Osteocyte (in vitro differentiated cells): ENCODE measurements at regions not wholly inside any gene's neighbourhood (a gene's known extent, or its start where the extent isn't known, plus 50 kb on each side); places are given as distances from the start of the nearest gene placed in this dataset.

ENCODE experiments used
- DNase-seq: peaks from one replicate; pipeline ENCODE4 v3.0.0; 2021; ENCODE audit warnings: mixed read lengths; ENCODE audit not compliant: unreplicated experiment; ENCODE audit errors: extremely low spot score
- H3K27ac Mint-ChIP-seq: one replicate; pipeline ENCODE4 v1.8.0; 2021; ENCODE audit warnings: mild to moderate bottlenecking, mixed read lengths; ENCODE audit not compliant: unreplicated experiment
- H3K27me3 Mint-ChIP-seq: one replicate; pipeline ENCODE4 v1.8.0; 2021; ENCODE audit warnings: mixed read lengths; ENCODE audit not compliant: unreplicated experiment
- H3K36me3 Mint-ChIP-seq: one replicate; pipeline ENCODE4 v1.8.0; 2021; ENCODE audit warnings: mixed read lengths; ENCODE audit not compliant: unreplicated experiment
- H3K4me1 Mint-ChIP-seq: one replicate; pipeline ENCODE4 v1.8.0; 2021; ENCODE audit warnings: mixed read lengths; ENCODE audit not compliant: unreplicated experiment
- H3K4me3 Mint-ChIP-seq: one replicate; pipeline ENCODE4 v1.8.0; 2021; ENCODE audit warnings: mild to moderate bottlenecking, moderate library complexity, mixed read lengths; ENCODE audit not compliant: unreplicated experiment
- H3K9me3 Mint-ChIP-seq: one replicate; pipeline ENCODE4 v1.8.0; 2021; ENCODE audit warnings: mixed read lengths; ENCODE audit not compliant: unreplicated experiment
- CTCF ChIP-seq: fragments of 200-600 bp; sonication (generic); IDR thresholded peaks from 2 replicates; pipeline ENCODE4 v1.5.0; 2021; ENCODE audit warnings: antibody characterized with exemption, mild to moderate bottlenecking, moderate library complexity

DNA sequence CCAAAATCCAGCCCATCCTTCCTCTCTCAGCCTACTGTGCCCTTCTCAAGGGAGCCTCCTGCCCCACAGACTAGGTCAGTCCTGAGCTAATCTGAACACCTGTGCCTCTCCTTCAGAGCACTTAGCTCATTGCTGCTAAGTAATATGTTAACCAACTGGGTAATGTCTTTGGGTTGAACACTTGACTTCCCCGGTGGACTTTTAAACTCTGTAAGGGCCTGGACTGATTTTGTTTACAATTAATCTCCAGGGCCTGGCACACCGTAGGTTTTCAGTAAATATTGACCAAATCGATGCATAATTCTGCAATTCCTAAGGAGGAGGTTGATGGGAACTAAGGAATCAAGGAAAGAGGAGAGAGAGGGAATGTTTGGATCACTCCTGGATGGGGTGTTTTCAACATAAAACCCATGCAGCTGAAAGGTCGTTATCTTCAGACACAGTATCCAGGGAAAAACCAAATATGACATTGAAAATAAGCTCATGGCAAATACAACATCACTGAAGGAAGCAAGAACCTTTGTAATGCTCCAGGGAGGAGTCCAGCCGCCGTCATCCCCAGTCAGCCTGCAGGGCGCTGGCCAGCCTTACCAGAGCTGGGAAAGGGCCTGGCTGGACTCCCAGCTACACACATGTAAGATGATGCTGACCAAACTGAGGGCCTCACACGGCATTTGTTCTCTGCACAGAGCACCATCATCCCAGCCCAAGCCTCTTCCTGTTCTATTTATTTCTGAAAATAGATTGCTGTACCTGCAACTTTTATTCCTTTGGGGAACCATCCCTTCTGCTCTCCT lies 166.3 kb downstream of the C5orf15 start:
- Mint-ChIP-seq H3K4me3 (no peak overlapping the region), H3K4me1 (no peaks in the 10 kb centered on the region), H3K36me3 (no peaks in the 10 kb centered on the region), H3K9me3 (no peaks in the 10 kb centered on the region), H3K27ac (no peak overlapping the region), H3K27me3 (peaks cover 5% of the 10 kb centered on the region)
- no peak for DNase-seq
- no peak for TF ChIP-seq CTCF

DNA sequence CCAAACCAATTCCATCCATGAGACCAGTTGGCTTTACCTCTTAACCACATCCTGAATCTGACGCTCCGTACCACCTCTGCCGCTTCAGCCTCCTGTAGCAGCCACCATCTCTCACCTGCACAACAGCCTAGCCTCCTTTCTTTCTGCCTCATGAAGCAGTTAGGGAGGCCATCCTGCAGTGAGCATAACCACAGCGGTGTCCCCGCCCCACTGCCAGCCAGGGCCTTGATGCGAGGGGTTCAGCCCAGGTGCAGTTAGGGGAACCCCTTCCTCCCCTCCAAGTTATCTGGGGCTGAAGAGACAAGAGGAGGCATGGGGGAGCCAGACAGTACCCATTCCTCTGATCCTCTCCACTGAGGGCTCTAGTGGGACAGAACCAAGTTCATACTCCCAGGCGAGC lies 167.0 kb downstream of the C5orf15 start:
- Mint-ChIP-seq H3K27me3 (peaks cover 5% of the 10 kb centered on the region), H3K27ac (no peak overlapping the region), H3K9me3 (no peaks in the 10 kb centered on the region), H3K4me3 (no peak overlapping the region), H3K36me3 (no peaks in the 10 kb centered on the region), H3K4me1 (no peaks in the 10 kb centered on the region)
- no peak for TF ChIP-seq CTCF
- no peak for DNase-seq

- H3K4me1 Mint-ChIP-seq, result no peaks in the 10 kb centered on the region
- no peaks in the 10 kb centered on the region for H3K9me3 Mint-ChIP-seq
- H3K27me3 Mint-ChIP-seq, result peaks cover 7% of the 10 kb centered on the region
- no peak overlapping the region for H3K27ac Mint-ChIP-seq
- no peak for DNase-seq
- no peak for TF ChIP-seq CTCF
- H3K36me3 Mint-ChIP-seq, result no peaks in the 10 kb centered on the region
- H3K4me3 Mint-ChIP-seq, result no peak overlapping the region
These were observed 168.7 kb downstream of the C5orf15 start for GRCh38 chr5:133799571-133800237.

GRCh38 chr5:133797167-133797566 lies 171.3 kb downstream of the C5orf15 start:
- Mint-ChIP-seq H3K27me3 (peaks cover 10% of the 10 kb centered on the region), H3K9me3 (no peaks in the 10 kb centered on the region), H3K27ac (no peak overlapping the region), H3K4me1 (no peaks in the 10 kb centered on the region), H3K36me3 (no peaks in the 10 kb centered on the region), H3K4me3 (no peak overlapping the region)
- no peak for TF ChIP-seq CTCF
- no peak for DNase-seq

- Mint-ChIP-seq H3K27me3 (peaks cover 13% of the 10 kb centered on the region), H3K27ac (no peak overlapping the region), H3K9me3 (no peaks in the 10 kb centered on the region), H3K4me3 (no peak overlapping the region), H3K36me3 (no peaks in the 10 kb centered on the region), H3K4me1 (no peaks in the 10 kb centered on the region)
- no peak for TF ChIP-seq CTCF
- no peak for DNase-seq
These were observed 172.2 kb downstream of the C5orf15 start for GRCh38 chr5:133796186-133796585.
